Astrocyte (in vitro differentiated cells and primary cell): ENCODE measurements at regions not wholly inside any gene's neighbourhood (a gene's known extent, or its start where the extent isn't known, plus 50 kb on each side); places are given as distances from the start of the nearest gene placed in this dataset.

Source experiments
- DNase-seq: peaks from one replicate; pipeline ENCODE4 v3.0.0-alpha.2; 2010; ENCODE audit warnings: low read depth
- FAIRE-seq: peaks from 2 replicates; lab custom pipeline; 2011; peaks lifted over from hg19 to GRCh38; lab: Jason Lieb, UNC
- H2AFZ ChIP-seq: 2 replicates; pipeline ENCODE4 v1.6.0; 2012; ENCODE audit warnings: low read depth, low read length, inconsistent platforms
- H3K27ac ChIP-seq: 2 replicates; pipeline ENCODE4 v1.5.1; 2011; ENCODE audit warnings: low read depth, low read length, inconsistent platforms
- H3K27me3 ChIP-seq: 2 replicates; pipeline ENCODE4 v1.6.0; 2011; ENCODE audit warnings: low read length, inconsistent platforms; ENCODE audit not compliant: insufficient read depth
- H3K36me3 ChIP-seq: 2 replicates; pipeline ENCODE4 v1.5.1; 2011; ENCODE audit warnings: low read length, inconsistent platforms; ENCODE audit not compliant: insufficient read depth
- H3K4me1 ChIP-seq: 2 replicates; pipeline ENCODE4 v1.5.1; 2011; ENCODE audit warnings: low read length, inconsistent platforms; ENCODE audit not compliant: insufficient read depth
- H3K4me2 ChIP-seq: 2 replicates; pipeline ENCODE4 v1.6.0; 2012; ENCODE audit warnings: low read length, inconsistent platforms
- H3K4me3 ChIP-seq: 2 replicates; pipeline ENCODE4 v1.5.1; 2011; ENCODE audit warnings: low read depth, mild to moderate bottlenecking, low read length, inconsistent platforms; ENCODE audit not compliant: insufficient read depth
- H3K79me2 ChIP-seq: 2 replicates; pipeline ENCODE4 v1.6.0; 2012; ENCODE audit warnings: mild to moderate bottlenecking, low read length, inconsistent platforms; ENCODE audit not compliant: insufficient read depth
- H3K9ac ChIP-seq: 2 replicates; pipeline ENCODE4 v1.6.0; 2012; ENCODE audit warnings: mild to moderate bottlenecking, low read length, inconsistent platforms
- H3K9me3 ChIP-seq: 2 replicates; pipeline ENCODE4 v1.5.1; 2012; ENCODE audit warnings: low read depth, mild to moderate bottlenecking, low read length, inconsistent platforms; ENCODE audit not compliant: insufficient read depth
- H4K20me1 ChIP-seq: 2 replicates; pipeline ENCODE4 v1.6.0; 2012; ENCODE audit warnings: low read length, inconsistent platforms; ENCODE audit not compliant: insufficient read depth
- H3K27ac Mint-ChIP-seq: one replicate; pipeline ENCODE4 v1.8.0; 2021; ENCODE audit warnings: mild to moderate bottlenecking, mixed read lengths; ENCODE audit not compliant: unreplicated experiment
- H3K27me3 Mint-ChIP-seq: one replicate; pipeline ENCODE4 v1.8.0; 2021; ENCODE audit warnings: low read depth, mixed read lengths; ENCODE audit not compliant: unreplicated experiment
- H3K36me3 Mint-ChIP-seq: one replicate; pipeline ENCODE4 v1.8.0; 2021; ENCODE audit warnings: low read depth, mixed read lengths; ENCODE audit not compliant: unreplicated experiment
- H3K4me1 Mint-ChIP-seq: one replicate; pipeline ENCODE4 v1.8.0; 2021; ENCODE audit warnings: low read depth, mixed read lengths; ENCODE audit not compliant: unreplicated experiment
- H3K4me3 Mint-ChIP-seq: one replicate; pipeline ENCODE4 v1.8.0; 2021; ENCODE audit warnings: mild to moderate bottlenecking, moderate library complexity, mixed read lengths; ENCODE audit not compliant: unreplicated experiment
- H3K9me3 Mint-ChIP-seq: one replicate; pipeline ENCODE4 v1.8.0; 2021; ENCODE audit warnings: mild to moderate bottlenecking, mixed read lengths; ENCODE audit not compliant: unreplicated experiment
- CTCF ChIP-seq: IDR thresholded peaks from 2 replicates; pipeline ENCODE4 v1.5.1; 2011; ENCODE audit warnings: low read depth, mild to moderate bottlenecking, inconsistent platforms, low read length, moderate library complexity; ENCODE audit not compliant: insufficient read depth
- EZH2 ChIP-seq: IDR thresholded peaks from 2 replicates; pipeline ENCODE4 v1.6.1; 2012; ENCODE audit warnings: mild to moderate bottlenecking, low read length, inconsistent platforms; ENCODE audit not compliant: insufficient read depth

- Mint-ChIP-seq H3K27ac (no peak overlapping the region), H3K4me3 (no peak overlapping the region), H3K9me3 (peaks cover 4% of the 10 kb centered on the region), H3K4me1 (peaks cover 7% of the 10 kb centered on the region), H3K27me3 (peaks cover 20% of the 10 kb centered on the region), H3K36me3 (peaks cover 2% of the 10 kb centered on the region)
- H3K4me1 ChIP-seq: peaks cover under 1% of the 10 kb centered on the region
- no peak overlapping the region for H3K4me2 ChIP-seq
- H3K9me3 ChIP-seq: peaks cover 3% of the 10 kb centered on the region
- H3K27me3 ChIP-seq: peaks cover 4% of the 10 kb centered on the region
- FAIRE-seq (no peak), DNase-seq (no peak)
- TF ChIP-seq CTCF: no peak
- TF ChIP-seq EZH2: no peak
- no peaks in the 10 kb centered on the region for H3K79me2 ChIP-seq
- H3K36me3 ChIP-seq: no peaks in the 10 kb centered on the region
- H3K4me3 ChIP-seq: no peak overlapping the region
- no peak overlapping the region for H3K9ac ChIP-seq
- H4K20me1 ChIP-seq: no peaks in the 10 kb centered on the region
- no peak overlapping the region for H2AFZ ChIP-seq
- no peak overlapping the region for H3K27ac ChIP-seq
Measured at GRCh38 chr10:113459626-113460280, 93.1 kb upstream of the HABP2 start.

DNA sequence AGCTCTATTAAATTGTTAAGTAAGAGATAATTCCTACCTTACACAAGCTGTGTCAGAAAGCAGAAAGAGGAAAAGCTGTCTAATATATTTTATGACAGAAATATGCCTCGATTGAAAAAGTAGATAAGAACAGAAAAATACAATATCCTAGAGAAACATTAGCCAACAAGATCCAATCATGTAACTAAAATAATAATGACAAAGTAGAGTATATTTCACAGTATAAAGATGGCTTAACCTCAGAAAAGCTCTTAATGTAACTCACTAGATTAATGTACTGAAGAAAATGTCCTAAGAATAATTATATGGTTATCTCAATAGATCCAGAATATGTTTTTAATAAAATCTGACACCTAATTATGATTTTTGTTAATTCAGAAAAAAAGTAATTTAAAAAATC is 89.8 kb upstream of the HABP2 start:
- Histone ChIP-seq H3K79me2 (no peaks in the 10 kb centered on the region), H3K4me3 (no peak overlapping the region), H3K4me2 (no peak overlapping the region), H3K27ac (no peak overlapping the region), H4K20me1 (no peaks in the 10 kb centered on the region), H2AFZ (no peak overlapping the region), H3K4me1 (no peaks in the 10 kb centered on the region), H3K9ac (no peak overlapping the region), H3K27me3 (peaks cover 4% of the 10 kb centered on the region), H3K36me3 (no peaks in the 10 kb centered on the region), H3K9me3 (no peaks in the 10 kb centered on the region)
- no peak for FAIRE-seq
- DNase-seq: no peak
- H3K27ac Mint-ChIP-seq: no peak overlapping the region
- H3K4me3 Mint-ChIP-seq: no peak overlapping the region
- peaks cover 3% of the 10 kb centered on the region for H3K9me3 Mint-ChIP-seq
- peaks cover 2% of the 10 kb centered on the region for H3K36me3 Mint-ChIP-seq
- H3K27me3 Mint-ChIP-seq: peaks cover 14% of the 10 kb centered on the region
- no peak for TF ChIP-seq EZH2
- H3K4me1 Mint-ChIP-seq: peaks cover 7% of the 10 kb centered on the region

DNA sequence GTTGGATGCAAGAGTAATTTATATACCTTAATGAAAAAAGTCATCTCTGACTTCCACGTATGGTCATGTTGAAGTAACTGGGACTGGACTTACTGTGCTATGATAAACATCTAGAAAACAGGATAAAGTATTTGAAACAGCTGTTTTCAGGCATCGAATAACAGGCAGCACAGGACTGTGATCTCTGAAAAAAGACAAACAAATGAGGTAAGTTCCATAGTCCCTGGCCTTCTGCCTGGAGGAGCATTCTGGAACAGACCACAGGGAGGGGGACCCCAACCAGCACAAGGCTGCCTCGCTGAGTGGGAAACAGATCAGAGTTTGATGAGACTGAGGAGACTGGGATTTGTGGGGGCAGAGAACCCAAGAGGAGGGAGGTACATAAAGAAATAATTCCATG is 89.1 kb upstream of the HABP2 start:
- no peaks in the 10 kb centered on the region for H3K9me3 ChIP-seq
- H3K4me1 ChIP-seq: no peaks in the 10 kb centered on the region
- no peaks in the 10 kb centered on the region for H3K27me3 ChIP-seq
- no peak overlapping the region for H3K4me3 ChIP-seq
- no peaks in the 10 kb centered on the region for H4K20me1 ChIP-seq
- DNase-seq (peak; percentile 26), FAIRE-seq (peak; percentile 39)
- H2AFZ ChIP-seq: no peak overlapping the region
- peaks cover 2% of the 10 kb centered on the region for H3K36me3 Mint-ChIP-seq
- no peak overlapping the region for H3K4me2 ChIP-seq
- peaks cover 14% of the 10 kb centered on the region for H3K27me3 Mint-ChIP-seq
- TF ChIP-seq EZH2 (no peak), CTCF (no peak)
- H3K27ac ChIP-seq: no peak overlapping the region
- no peaks in the 10 kb centered on the region for H3K9me3 Mint-ChIP-seq
- H3K27ac Mint-ChIP-seq: no peak overlapping the region
- H3K9ac ChIP-seq: no peak overlapping the region
- H3K4me1 Mint-ChIP-seq: peaks cover 7% of the 10 kb centered on the region
- no peaks in the 10 kb centered on the region for H3K36me3 ChIP-seq
- H3K79me2 ChIP-seq: no peaks in the 10 kb centered on the region
- no peak overlapping the region for H3K4me3 Mint-ChIP-seq
